ENCODE measurements at regions not wholly inside any gene's neighbourhood (a gene's known extent, or its start where the extent isn't known, plus 50 kb on each side); places are given as distances from the start of the nearest gene placed in this dataset.

DNA sequence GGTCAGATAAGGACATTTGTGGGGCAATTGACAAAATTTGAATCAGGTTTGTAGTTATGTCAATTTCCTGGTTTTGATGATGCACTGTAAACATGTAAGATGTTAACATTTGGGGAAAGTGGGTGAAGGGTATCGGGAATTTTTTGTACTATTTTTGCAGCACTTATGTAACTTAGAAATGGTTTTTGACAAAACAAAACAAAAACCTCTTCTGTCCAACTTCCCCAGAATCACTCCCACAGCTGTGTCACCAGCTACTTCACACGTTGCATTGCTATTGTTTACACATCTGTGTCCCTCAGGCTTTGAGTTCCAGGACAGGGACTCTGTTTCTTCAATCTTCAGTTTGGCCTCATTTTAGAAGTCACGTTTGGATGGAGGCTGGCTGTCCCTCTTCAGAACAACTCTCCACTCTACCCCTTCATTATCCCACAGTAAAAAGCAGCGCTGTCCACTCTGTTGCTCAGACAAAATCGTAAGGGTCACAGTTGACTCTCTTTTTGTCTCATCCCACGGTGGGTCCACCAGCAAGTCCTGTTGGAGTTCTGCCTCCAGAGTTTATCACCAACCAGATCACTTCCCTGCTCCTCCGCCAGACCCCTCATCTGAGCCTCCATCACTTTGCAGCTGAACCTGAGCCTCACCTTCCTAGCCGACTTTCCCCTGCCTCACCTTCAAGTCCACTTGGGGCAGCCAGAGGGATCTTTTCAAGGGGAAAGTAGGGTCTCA, 63.2 kb downstream of the NENF start:
- TF ChIP-seq, protein P1, sequence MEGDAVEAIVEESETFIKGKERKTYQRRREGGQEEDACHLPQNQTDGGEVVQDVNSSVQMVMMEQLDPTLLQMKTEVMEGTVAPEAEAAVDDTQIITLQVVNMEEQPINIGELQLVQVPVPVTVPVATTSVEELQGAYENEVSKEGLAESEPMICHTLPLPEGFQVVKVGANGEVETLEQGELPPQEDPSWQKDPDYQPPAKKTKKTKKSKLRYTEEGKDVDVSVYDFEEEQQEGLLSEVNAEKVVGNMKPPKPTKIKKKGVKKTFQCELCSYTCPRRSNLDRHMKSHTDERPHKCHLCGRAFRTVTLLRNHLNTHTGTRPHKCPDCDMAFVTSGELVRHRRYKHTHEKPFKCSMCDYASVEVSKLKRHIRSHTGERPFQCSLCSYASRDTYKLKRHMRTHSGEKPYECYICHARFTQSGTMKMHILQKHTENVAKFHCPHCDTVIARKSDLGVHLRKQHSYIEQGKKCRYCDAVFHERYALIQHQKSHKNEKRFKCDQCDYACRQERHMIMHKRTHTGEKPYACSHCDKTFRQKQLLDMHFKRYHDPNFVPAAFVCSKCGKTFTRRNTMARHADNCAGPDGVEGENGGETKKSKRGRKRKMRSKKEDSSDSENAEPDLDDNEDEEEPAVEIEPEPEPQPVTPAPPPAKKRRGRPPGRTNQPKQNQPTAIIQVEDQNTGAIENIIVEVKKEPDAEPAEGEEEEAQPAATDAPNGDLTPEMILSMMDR (IDR thresholded peaks at IDR 0.05) = no peak
- H3K9me3 ChIP-seq = no peaks in the 10 kb centered on the region
- intact Hi-C loops (cut with DNase I) = no loop called here
- ATAC-seq (peak; percentile 59), DNase-seq (no peak)
- no peak overlapping the region for H3K4me3 ChIP-seq
- H3K4me1 ChIP-seq = no peaks in the 10 kb centered on the region
- H3K27me3 ChIP-seq = no peaks in the 10 kb centered on the region
- H3K27ac ChIP-seq = peak overlapping the region; percentile 11
- H3K36me3 ChIP-seq = no peaks in the 10 kb centered on the region

GRCh38 chr1:212496682-212497081, 64.0 kb downstream of the NENF start:
- no peaks in the 10 kb centered on the region for H3K27me3 ChIP-seq
- no peak overlapping the region for H3K4me3 ChIP-seq
- no peak for ATAC-seq
- DNase-seq = no peak
- H3K36me3 ChIP-seq = no peaks in the 10 kb centered on the region
- H3K4me1 ChIP-seq = no peaks in the 10 kb centered on the region
- intact Hi-C loops (cut with DNase I) = no loop called here
- TF ChIP-seq, protein P1 (IDR thresholded peaks at IDR 0.05) = no peak
- H3K27ac ChIP-seq = no peak overlapping the region
- H3K9me3 ChIP-seq = no peaks in the 10 kb centered on the region

DNA sequence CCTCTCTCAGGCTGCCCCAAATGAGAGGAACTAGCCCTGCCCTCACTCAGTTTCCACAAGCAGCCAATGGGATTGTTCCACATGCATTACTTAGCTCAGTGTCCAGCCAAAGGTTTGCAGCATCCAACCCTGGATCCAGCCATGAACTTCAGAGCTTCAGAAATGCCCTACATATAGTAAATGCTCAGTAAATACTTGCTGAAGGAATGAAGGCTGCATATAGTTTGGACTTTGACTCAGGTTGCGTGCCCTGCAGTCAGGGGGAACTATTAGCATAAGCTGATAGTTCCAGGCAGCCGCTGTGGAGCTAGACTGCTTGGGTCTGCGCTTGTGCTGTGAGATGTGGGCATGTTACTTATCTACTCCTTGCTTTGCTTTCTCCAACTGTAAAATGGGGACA, 64.8 kb downstream of the NENF start:
- H3K4me3 ChIP-seq = no peak overlapping the region
- DNase-seq = no peak
- TF ChIP-seq, protein P1 (IDR thresholded peaks at IDR 0.05) = no peak
- no peaks in the 10 kb centered on the region for H3K36me3 ChIP-seq
- intact Hi-C loops (cut with DNase I) = no loop called here
- no peaks in the 10 kb centered on the region for H3K9me3 ChIP-seq
- no peak overlapping the region for H3K27ac ChIP-seq
- no peak for ATAC-seq
- H3K27me3 ChIP-seq = no peaks in the 10 kb centered on the region
- H3K4me1 ChIP-seq = no peaks in the 10 kb centered on the region

- TF ChIP-seq, protein P1 (IDR thresholded peaks at IDR 0.05) = no peak
- DNase-seq (no peak), ATAC-seq (peak; percentile 68)
- H3K4me3 ChIP-seq = no peak overlapping the region
- H3K4me1 ChIP-seq = no peaks in the 10 kb centered on the region
- H3K9me3 ChIP-seq = no peaks in the 10 kb centered on the region
- no peak overlapping the region for H3K27ac ChIP-seq
- intact Hi-C loops (cut with DNase I) = no loop called here
- H3K27me3 ChIP-seq = no peaks in the 10 kb centered on the region
- no peaks in the 10 kb centered on the region for H3K36me3 ChIP-seq
Measured at GRCh38 chr1:212498283-212499040, 65.7 kb downstream of the NENF start.

DNA sequence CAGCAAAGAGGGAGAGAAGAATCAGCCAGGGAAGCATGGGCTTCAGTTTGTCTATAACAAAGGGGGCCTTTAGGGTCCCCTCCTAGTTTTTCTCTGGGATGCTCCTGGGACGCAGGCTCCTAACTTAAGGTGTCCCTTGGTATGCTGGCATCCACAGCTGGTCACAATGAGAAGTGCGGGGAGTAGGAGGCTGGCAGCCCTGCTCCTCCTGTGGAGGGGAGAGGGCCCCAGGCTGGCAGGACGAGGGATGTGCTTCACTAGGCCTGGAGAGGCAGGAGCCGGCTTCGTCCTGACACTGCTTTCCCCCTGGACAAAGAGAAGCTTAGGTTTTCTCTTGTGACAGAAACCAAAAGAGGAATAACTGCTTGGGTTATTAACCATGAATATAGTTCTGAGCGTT, 67.6 kb downstream of the NENF start:
- intact Hi-C loops (cut with DNase I) = no loop called here
- Histone ChIP-seq H3K27ac (no peak overlapping the region), H3K4me1 (no peaks in the 10 kb centered on the region), H3K4me3 (no peak overlapping the region), H3K9me3 (no peaks in the 10 kb centered on the region), H3K27me3 (no peaks in the 10 kb centered on the region), H3K36me3 (no peaks in the 10 kb centered on the region)
- no peak for DNase-seq
- no peak for ATAC-seq
- TF ChIP-seq, protein P1 (IDR thresholded peaks at IDR 0.05) = no peak
